ENCODE measurements at regions not wholly inside any gene's neighbourhood (a gene's known extent, or its start where the extent isn't known, plus 50 kb on each side); places are given as distances from the start of the nearest gene placed in this dataset.

DNA sequence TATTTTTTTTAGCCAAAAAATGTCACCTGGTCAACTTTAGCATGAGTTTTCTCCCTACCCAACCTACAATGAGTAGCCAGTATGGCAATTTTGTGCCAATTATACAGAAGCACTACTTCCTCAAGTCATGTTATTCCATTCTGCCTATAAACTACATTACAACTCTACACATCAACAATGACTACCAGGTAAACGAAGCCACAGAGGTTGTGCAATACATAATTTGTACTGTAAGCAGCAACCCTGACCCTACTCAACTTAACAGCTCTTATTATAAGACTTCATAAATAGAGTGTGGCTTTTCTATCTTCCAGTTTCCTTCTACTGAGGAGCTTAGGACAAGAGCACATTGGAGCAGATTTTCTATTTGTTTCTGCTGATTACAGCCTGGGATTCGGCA lies 160.5 kb downstream of the HS3ST1 start:
- DNase-seq = no peak

DNA sequence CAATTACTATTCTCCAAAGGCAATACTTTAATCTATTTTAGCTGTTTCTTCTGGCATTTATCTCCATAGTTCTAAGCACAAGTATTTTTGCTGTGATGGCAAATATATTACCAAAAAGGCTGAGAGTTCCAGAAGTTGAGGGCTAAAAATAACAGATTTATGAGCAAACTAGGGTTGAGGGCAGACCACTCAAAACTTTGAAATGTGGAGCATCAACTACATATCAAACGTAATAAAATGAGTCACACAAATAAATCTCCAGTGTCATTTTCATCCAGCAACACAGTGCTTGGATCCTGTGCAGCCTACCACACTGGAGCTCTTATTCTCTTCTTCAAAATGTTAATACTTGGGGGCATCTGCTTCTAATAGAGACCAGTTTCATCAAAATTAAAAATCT lies 163.9 kb downstream of the HS3ST1 start:
- no peak for DNase-seq

DNA sequence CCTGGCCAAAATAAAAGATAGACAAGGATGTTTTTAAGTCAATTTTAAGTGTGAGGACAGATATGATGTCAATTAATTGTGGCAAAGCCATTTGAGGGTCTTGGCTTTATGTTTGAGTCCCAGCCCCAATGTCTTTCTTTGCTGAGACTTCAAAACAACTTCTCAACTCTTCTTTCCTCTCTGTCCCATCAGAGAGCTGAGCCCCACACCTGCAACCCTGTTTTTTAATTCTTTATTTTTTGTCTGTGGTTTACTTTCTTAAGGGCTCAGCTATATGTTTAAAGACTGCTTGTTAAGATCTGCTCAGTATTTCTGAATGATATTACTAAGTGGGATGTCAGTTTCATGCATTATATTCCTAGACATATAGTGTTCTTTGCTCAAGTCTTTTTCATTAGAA lies 164.3 kb downstream of the HS3ST1 start:
- no peak for DNase-seq

DNA sequence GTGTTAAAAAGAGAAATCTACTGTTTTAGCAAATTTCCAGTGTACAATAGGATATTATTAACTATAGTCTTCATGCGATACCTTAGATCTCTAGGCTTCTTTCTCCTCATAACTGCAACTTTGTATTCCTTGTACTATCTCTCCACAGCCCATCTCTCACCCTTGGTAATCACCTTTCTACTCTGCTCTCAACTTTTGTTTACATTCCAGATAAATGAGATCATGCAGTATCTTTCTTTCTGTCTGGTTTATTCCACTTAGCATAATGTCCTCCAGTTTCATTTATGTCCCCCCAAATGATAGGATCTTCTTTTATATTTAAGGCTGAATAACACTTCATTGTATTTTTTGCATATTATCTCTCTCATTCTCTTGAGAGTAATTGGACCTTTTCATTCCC lies 165.5 kb downstream of the HS3ST1 start:
- no peak for DNase-seq

DNA sequence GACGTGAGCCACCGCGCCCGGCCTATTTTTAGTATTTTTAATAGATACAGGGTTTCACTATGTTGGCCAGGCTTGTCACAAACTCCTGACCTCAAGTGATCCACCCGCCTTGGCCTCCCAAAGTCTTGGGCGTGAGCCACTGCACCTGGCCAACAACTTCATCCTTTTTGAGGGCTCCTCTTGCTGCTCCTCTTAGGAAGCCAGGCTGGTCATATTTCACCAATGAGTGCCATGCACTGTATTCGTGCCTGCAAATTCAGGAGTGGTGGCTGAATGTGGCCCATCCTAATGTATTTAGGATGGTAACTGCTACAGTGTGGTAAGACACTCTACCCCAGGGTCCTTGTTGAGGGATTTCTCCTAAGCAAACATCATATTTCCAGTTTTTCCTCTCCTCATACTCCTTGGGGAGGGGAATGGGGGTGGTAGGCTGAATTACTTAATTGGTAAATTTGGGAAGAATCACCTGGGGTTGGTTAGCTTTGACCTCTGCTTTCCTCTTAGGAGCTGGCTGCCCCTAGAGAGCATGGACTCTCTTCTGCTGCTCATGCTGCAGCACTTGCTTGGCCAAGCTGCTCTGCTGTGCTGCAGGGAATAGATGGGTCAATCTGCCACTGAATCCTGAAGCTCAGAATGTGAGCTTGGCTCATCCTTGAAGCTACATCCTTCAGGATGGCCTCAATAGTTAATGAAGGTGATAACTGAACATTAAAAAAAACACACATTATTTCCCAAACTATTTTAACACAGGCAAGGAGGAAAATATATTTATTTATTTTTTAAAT lies 167.4 kb downstream of the HS3ST1 start:
- DNase-seq = no peak

DNA sequence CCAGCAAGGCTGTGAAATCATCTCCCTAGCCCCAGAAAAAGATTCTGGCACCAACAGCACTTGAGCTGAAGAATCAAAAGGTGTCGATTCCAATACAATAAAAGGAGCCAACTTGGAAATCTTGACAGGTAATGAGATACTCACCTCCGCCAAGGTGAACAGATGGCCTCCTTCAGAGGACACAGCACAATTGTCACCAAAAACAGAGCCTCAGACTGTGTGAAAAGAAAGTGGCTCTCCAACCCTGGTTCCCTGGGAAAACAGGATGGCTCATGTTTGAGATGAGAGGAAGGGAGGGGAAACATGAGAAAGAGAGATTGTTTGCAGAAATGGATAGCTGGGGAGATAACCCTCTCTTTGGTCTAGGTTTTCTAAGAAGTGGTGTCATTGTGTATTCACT lies 168.9 kb downstream of the HS3ST1 start:
- no peak for DNase-seq

DNA sequence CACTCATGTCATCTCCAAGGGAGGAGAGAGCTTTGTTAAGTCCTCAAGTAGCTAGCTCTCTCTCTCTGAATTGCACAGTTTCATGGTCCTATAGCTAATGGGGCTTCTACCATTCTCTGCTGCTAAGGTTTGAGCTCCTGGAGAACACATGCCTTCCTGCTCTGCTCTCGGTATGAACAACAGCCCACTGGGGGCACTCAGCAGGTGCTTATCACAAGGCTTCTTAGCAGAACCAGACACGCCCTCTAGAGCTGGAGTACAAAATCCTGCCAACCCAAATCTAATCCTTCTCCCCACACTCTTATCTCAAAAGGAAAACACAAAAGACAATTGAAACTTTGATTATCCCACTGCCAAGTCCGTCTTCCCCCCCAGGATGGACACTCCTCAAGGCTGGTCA lies 176.5 kb downstream of the HS3ST1 start:
- no peak for DNase-seq

DNA sequence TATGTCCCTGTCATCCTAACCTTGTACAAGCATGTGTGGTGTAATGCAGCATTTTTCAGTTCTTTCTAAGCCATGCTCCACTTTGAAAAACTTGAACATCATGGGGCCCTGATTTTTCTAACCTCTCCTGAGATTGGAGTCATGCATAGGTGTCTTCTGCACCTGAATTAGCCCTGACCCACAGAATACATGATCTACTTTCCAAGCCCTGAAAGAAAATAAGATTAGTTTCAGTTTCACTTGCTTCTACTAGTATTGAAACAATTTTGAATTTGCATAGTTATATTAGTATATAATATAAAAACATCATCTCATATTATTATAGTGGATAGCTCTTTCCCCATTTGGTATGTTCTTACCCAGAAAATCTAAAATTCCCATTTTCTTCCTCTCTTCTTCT lies 178.2 kb downstream of the HS3ST1 start:
- DNase-seq = no peak

DNA sequence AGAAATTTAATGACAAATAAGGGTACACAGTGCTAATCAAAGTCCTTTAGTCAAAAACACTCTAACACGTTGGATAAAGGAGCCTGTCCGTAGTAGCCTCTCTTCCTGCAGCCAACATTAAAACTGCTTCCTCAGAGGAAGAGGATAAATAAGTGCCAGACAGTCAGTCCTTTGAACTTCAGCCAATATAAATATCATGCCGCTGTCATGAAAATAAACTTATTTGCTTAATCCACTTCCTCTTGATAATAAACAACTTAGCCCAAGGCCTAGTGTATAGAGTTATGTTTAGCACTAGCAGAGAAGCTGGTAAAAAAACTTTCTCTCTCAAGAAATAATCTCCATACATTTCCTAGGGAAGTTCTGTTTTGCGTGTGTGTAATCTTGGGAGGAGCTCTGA lies 196.7 kb downstream of the HS3ST1 start:
- no peak for DNase-seq

DNA sequence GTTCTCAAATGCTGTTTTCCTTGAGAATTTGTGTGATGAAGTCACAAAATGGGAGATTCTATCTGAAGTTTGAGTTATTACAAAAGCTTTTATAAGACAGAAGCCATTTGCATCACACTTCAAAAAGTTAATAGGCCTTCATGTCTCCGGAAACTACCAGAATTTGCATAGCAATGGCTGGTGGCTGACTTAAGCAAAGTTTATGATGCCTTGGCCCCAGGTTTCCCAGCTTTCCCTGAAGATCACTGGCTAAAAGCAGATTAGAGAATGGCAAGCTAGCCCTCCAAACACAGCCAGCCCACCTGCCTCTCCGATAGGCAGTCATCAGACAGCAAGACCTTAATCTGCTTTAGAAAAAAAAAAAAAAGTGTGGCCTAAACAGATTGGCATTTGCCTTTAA lies 197.8 kb downstream of the HS3ST1 start:
- DNase-seq = no peak

DNA sequence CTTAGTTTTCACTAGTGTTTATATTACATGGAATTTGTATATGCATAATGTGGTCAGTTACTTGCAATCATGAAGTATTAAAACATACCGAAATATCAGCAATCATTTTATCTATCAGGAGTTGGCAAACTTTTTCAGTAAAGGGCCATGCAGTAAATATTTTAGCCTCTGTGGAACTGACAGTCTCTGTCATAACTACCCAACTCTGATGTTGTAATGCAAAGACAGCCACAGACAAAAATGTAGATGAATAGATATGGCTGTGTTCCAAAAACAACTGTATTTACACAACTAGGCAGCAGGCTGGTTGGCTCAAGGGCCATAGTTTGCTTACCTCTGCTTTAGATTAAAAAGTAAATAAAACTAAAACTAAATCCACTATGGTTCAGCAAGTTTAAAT lies 200.2 kb downstream of the HS3ST1 start:
- DNase-seq = no peak

DNA sequence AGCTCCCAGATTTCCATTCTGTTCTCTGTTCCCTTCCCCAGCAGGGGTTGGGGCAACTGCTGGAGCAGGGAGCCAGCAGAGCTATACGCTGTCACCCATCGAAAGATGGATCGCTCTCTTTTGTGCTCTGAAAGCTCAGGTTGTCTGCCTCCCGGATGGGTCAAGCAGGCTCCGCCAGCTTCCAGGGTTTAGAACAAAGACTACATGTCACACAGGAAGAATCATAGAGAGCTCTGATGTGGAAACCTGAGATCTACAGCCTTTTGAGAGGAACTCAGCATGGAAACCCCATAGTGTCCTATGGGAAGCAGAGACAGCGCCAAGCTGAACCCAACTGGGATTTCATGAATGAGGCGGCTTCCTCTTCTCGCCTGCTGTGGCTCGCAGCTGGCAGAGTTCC lies 205.4 kb downstream of the HS3ST1 start:
- no peak for DNase-seq

DNA sequence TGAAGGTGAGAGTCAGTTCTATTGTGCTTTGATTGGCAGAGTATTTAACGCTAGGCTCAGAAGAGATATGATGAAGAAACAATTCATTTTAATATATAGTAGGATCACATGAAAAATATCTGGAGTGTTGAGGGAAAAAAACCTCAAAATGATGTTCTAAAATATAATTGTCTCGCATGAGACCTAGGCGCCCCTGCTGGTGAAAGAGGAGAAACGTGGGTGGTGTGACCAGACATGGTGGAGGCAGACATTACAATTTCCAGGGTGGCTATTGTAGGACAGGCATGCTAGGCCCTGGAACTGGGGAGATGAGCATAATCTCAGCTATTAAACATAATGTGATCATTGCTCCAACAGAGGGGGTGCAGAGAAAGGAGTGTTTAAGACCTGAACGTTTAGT lies 210.0 kb downstream of the HS3ST1 start:
- DNase-seq = no peak

DNA sequence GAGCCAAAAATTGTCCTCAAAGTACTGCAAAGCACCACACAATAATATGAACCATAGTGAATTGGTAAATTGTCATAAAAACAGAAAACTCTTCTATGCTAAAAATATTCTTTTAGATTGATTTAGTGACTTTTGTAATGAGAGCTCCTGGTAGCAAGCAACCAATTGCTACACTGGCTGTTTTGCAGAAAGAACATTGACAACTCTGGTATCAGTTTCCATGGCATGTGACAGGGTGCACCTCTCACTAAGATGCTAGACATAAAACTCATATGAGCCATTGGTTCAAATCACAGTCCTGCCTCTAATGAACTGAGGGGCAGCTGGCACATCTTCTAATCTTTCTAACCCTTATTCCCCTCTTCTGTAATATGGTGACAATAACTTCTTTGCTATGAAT lies 212.2 kb downstream of the HS3ST1 start:
- DNase-seq = no peak

DNA sequence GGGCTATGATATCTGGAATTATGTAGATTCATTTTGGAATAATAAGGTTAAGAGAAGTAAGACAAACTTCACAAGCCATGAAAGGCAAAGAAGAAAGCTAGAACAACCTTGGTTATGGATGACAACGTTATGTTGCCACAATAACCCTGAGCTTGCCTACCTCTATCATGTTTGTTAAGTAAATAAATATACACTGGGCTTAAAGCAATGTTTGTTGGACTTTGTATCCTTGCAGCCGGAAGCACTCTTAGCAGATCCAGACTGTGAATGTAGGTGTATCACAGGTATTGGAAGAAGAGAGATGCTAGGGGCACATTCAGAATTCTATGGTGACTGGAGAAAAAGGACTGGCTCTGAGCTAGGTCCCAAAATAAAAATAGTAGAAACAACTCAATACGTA lies 214.4 kb downstream of the HS3ST1 start:
- no peak for DNase-seq

DNA sequence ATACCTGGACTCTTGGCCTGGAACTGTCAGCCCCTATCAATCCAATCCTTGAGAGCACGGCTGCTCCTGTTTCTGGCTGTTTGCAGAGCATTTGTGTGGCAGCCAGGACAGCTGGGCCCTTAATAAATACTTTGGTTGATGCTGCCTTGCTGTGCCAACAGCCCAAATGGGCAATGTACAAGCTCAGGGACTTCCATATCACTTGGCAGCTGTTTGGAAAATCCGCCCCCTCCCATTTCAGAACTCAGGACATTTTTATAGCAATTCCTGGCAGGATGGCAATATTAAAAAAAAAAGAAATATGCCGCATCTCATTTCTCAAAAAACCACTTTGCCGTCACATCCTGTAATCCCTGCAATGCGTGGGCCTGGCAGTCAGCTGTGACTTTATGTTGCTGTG lies 218.9 kb downstream of the HS3ST1 start:
- DNase-seq = peak in 1 of 56 donors; percentile 1

DNA sequence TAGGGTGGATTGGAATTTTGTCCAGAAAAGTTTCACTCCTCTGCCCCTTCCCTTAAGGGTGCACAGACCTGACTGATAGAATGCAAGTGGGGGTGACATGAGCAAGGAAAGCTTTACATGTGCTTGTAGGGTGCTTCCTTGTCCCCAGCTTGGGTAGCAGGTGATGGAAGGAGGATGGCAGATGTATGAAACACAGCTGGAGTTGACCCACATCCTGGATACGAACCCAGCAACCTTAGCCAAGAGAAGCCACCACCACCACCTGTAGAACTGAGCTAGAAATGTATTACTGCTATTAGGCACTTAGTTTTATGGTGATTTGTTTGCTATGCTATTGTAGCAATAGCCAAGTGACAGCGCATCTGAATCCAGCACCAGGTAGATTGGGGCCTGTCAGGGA lies 227.4 kb downstream of the HS3ST1 start:
- DNase-seq = no peak

DNA sequence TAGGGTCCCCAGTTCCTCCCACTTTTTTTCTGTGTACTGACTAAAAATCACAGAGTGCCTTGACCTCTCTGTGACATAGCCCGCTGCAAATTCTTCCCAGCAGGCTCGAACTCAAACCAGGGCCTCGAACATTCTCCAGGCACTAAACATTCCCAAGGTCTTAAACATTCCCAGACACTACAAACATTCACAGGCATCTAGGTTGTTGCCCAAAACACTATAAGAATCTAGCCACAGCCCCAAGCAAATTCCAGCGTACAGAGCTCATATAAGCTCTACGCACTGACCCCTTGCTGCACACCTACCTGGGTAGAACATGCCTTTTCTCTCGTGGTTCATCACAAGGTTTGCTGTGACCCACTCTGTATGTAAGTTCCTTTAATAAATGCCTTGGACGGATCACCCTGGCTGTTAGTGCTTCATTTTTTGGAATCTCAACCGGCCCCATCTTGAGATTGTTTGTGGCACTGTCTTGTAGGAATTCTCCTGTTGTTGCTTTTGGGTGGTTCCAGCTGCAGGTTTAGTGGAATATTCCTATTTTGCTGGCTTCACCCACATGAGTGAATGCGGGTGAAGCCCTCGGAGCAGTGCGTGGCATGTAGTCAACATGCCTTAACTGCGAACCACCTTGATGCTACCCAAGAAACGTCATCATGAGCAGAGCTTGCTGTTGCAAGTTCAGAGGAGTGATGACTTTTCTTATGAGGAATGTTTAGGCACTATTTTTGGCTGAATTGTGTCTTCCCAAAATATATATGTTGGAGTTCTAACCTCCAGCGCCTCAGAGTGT lies 230.0 kb downstream of the HS3ST1 start:
- no peak for DNase-seq

DNA sequence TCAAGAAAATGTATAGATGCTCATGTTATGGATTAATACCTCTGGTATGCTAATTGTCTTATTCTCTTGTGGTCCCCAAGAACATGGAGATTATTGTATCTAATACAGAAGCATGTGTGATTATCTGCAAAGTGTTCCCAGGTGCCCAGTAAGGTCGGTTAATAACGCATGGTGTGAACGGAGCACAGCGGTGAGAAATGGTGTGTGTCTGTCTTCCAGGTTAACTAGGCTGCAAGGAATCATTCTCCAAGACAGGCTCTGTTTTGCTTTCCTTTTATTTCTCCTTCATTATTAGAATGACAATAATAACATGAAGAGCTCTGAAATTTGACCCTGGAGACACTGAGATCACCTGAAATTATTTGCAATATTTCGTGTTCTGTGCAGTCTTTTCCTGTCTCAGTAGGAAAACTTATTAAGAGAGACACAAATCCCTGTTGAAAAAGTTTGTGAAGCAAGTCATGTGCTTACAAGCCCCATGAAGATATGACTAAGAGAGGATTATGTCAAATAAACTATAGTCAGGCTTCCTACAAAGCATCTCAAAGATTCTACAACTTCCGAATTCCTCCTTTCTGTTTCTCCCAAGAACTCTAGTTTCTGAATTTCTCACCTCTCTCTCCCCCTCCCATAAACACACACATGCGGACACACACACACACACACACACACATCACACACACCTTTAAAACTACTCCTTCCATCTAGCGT lies 230.9 kb downstream of the HS3ST1 start:
- DNase-seq = no peak

DNA sequence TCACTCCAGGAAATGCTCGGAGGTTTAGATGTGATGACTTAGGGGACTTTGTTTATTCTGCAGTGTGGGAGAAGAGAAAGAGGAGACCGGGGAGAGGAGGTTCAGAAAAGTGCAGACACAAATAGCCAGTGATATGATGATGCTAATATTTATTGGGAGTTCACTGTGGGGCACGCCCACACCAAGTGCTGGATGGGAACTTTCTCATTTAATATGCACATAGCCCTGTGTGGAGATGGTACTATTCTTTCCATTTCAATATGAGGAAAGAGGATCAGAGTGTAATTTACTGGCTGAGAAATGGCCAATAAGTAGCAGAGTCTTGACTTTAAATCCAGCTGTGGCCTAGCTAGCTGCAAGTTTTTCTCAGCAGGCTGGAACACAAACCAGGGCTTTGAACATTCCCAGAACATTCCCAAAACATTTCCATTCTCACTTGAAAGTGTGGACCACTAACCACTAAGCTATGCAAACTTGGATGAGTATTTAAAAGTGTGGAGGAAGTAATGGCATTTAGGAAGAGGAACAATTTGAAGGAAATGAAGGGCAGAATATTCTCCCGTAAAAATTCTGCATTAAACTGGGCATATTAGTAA lies 231.7 kb downstream of the HS3ST1 start:
- DNase-seq = no peak

DNA sequence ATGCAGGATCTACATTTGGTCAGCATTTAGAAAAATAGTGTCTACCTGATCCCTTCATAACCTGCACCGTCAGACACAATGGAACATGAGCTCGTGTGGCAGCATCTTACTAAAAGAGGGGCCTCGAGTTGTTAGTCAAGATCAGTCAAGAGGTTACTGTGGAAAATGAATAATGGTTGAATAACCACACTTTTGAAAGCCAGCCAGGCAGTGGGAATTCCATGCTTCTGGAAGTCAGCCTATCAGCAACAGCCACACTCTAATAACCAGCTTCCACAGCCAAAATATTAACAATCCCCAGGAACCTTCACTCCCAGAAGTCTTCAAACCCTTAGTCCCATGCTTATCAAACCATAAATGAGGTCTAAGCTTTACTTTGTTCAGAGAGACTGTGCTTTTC lies 234.3 kb downstream of the HS3ST1 start:
- no peak for DNase-seq

DNA sequence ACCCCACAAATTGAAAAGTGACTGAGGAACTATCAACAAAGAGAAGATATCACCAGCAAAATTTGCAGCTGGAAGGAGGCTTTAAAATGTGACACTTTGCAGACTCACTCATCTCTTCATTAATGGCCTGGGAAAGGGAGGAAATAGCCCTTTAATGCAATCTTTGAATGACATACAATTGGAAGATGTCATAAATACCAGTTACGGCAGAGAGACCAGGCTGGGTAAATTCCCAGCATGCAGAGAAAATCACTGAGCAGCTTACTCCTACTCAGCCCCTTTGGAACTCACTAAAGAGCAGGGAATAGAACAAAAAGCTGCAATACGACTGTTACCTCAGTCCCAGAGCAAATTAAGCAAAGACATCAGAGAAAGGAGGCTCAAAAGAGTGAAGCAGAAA lies 238.9 kb downstream of the HS3ST1 start:
- no peak for DNase-seq
